ENCODE measurements at regions not wholly inside any gene's neighbourhood (a gene's known extent, or its start where the extent isn't known, plus 50 kb on each side); places are given as distances from the start of the nearest gene placed in this dataset.

- Histone ChIP-seq H3K4me1 (peaks cover 0 to 29% of the 10 kb centered on the region in 2 donors), H3K27me3 (no peaks in the 10 kb centered on the region), H3K27ac (peak overlapping the region; percentile 5 to 58), H3K36me3 (no peaks in the 10 kb centered on the region), H3K9me3 (no peaks in the 10 kb centered on the region), H3K4me3 (no peak overlapping the region)
- no peak for DNase-seq (ENCODE audit: low spot score)
- TF ChIP-seq CTCF (IDR thresholded peaks at IDR 0.05), result no peak
Observed at GRCh38 chr3:124282751-124283651, 291.1 kb upstream of the ROPN1 start.

- no peaks in the 10 kb centered on the region for H3K27me3 ChIP-seq
- TF ChIP-seq CTCF (IDR thresholded peaks at IDR 0.05), result no peak
- no peaks in the 10 kb centered on the region for H3K36me3 ChIP-seq
- no peaks in the 10 kb centered on the region for H3K9me3 ChIP-seq
- peak overlapping the region in 1 of 2 donors; percentile 58 for H3K27ac ChIP-seq
- no peak overlapping the region for H3K4me3 ChIP-seq
- DNase-seq (ENCODE audit: low spot score), result no peak
- peaks cover 0 to 23% of the 10 kb centered on the region in 2 donors for H3K4me1 ChIP-seq
Observed at GRCh38 chr3:124283652-124284023, 291.7 kb upstream of the ROPN1 start.

DNA sequence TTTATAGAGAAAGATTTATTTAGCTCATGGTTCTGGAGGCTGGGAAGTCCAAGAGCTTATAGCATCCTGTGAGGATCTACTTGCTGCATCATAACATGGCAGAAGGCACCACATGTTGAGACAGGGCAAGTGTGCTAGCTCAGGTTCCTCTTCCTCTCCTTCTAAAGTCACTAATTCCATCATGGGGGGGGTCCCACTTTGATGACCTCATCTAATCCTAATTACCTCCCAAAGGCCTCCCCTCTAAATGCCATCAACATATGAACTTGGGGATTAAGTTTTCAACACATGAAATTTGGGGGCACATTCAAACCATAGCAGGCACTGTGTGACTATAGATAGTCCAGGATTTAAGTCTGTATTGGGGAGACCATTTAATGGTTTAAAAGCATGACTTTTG is 297.1 kb upstream of the ROPN1 start:
- no peaks in the 10 kb centered on the region for H3K36me3 ChIP-seq
- H3K9me3 ChIP-seq, result no peaks in the 10 kb centered on the region
- TF ChIP-seq CTCF (IDR thresholded peaks at IDR 0.05), result no peak
- no peak overlapping the region for H3K27ac ChIP-seq
- peaks cover 0 to 2% of the 10 kb centered on the region in 2 donors for H3K4me1 ChIP-seq
- no peak overlapping the region for H3K4me3 ChIP-seq
- no peaks in the 10 kb centered on the region for H3K27me3 ChIP-seq
- no peak for DNase-seq (ENCODE audit: low spot score)

DNA sequence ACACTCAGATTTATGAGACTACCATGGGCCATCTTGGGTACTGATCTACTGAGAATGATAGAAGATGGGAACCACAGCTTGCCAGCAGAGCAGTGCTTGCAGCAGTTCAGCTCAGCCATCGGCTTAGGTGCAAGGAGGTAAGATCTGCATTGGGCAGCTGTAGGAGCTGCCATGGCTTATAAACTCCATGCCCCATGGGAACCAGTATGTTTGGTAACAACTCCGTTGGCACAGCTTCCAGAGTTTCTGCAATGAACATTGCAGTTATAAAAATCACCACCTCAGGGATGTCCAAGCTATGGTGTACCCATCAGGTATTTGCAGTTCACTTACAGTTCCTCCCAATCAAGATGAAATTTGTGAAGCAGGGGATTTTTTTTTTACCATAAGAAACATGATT is 299.1 kb upstream of the ROPN1 start:
- H3K27ac ChIP-seq, result no peak overlapping the region
- H3K27me3 ChIP-seq, result no peaks in the 10 kb centered on the region
- H3K4me1 ChIP-seq, result no peaks in the 10 kb centered on the region
- no peaks in the 10 kb centered on the region for H3K9me3 ChIP-seq
- H3K4me3 ChIP-seq, result no peak overlapping the region
- no peak for TF ChIP-seq CTCF (IDR thresholded peaks at IDR 0.05)
- no peak for DNase-seq (ENCODE audit: low spot score)
- no peaks in the 10 kb centered on the region for H3K36me3 ChIP-seq

DNA sequence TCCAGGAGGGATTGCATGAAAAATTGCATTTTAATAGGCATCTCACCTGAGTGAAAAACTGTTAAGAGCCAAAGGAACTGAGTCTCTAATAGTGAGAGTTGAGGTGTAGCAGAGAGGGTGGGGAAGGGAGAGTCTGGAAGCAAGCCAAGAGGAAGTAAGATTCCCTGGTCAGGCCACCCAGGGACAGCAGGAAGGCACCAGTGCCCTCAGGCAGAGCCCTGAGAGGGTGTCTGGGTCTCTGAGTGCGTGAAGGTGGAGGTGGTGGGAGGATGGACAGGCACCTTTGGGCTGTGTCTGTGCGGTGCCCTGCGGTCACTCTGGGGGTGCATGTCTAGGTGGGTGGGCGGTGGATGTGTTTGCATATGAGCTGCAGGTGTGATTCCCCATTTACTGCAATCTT is 300.4 kb upstream of the ROPN1 start:
- no peaks in the 10 kb centered on the region for H3K36me3 ChIP-seq
- no peak for DNase-seq (ENCODE audit: low spot score)
- H3K4me3 ChIP-seq, result no peak overlapping the region
- peaks cover 0 to 9% of the 10 kb centered on the region in 2 donors for H3K4me1 ChIP-seq
- no peak for TF ChIP-seq CTCF (IDR thresholded peaks at IDR 0.05)
- no peak overlapping the region for H3K27ac ChIP-seq
- no peaks in the 10 kb centered on the region for H3K9me3 ChIP-seq
- H3K27me3 ChIP-seq, result no peaks in the 10 kb centered on the region

GRCh38 chr3:124293584-124293983 is 301.7 kb upstream of the ROPN1 start:
- Histone ChIP-seq H3K4me1 (peaks cover 0 to 20% of the 10 kb centered on the region in 2 donors), H3K4me3 (no peak overlapping the region), H3K36me3 (no peaks in the 10 kb centered on the region), H3K27me3 (no peaks in the 10 kb centered on the region), H3K9me3 (no peaks in the 10 kb centered on the region), H3K27ac (no peak overlapping the region)
- no peak for DNase-seq (ENCODE audit: low spot score)
- TF ChIP-seq CTCF (IDR thresholded peaks at IDR 0.05), result no peak

Measured in right atrium auricular region (tissue), 2 donors.